T-helper 2 cell (primary cell): ENCODE measurements at regions not wholly inside any gene's neighbourhood (a gene's known extent, or its start where the extent isn't known, plus 50 kb on each side); places are given as distances from the start of the nearest gene placed in this dataset.
A peak's percentile ranks its signal among the peaks of the same experiment; 100 is the strongest.

Source experiments
- DNase-seq, 5 experiments: peaks; one replicate each; pipeline versions ENCODE4 v3.0.0 to v3.0.0-alpha.2; 2012 to 2022

DNA sequence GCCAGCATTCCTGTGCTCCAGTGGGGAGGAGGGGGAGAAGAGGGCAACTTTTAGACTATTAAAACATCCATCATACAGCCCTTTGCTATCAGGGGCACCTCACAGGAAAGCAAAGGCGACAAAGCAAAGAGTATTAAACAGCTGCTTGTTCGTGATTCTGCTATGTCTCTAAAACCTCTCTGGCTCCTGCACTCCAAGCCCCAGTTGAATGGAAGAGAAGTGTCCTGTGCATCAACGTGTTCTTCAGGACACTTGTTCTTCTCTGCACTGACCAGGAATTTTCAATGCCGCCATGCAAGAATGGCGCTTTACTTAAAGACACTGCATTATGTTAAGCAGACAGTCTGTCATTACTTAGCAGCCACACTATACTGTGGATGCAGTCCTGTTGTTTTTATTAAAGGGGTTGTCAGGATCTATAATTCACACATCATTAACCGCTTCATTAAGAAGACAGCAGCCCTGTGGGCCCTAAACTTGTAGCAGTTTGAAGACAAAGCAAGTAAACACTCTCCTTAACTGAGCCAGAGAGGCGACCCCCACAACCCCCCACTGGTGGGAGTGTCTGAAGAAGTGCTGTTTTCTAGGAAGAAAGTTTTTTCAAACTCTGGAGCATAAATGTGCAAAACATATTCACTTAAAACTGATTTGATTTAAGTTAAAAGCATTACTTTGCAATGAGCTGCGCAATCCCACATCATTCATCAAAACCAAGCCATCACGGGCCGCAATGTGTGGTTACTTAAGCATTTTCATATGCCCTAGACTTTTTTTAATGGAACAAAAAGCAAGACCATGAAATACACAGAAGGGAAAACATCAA, 164.5 kb downstream of the ZNF608 start:
- DNase-seq = no peak

DNA sequence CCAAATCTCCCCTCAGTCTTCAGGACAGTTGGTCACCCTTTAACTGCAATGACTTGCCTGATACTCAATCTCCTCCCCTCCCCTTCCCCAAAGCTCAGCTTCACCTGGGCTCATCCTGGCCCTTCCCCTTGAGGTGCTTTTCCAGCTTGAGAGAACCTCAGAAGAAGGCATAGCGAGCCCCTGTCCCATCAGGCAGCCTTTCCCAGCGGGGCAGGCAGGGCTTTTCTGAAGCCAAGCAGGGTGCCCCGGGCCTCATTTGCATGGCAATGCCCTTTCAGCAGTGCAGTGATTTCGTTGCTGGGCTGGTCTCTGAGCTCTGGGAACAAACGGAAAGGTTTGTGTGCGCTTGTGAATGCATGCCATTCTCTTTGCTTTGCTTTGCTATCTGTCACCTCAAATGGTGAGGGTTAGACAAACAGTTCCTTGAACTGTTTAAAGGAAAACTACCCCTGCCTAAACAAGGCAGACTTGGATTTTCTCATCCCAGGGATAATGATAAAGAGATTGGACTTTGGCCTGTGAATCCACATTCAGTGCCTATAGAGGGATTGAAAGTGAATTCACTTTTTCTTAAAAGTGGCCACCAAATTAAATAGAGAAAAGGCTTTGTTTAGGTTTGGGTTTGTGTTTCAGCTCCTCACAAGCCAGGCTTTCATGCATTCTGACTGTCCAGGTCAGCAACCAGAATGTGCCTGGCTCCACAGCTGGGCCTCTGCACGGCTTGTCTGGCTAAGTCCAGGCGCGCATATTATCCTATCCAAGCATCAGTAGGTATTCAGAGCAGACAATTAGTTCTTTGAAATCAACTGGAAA, 165.3 kb downstream of the ZNF608 start:
- DNase-seq = no peak

DNA sequence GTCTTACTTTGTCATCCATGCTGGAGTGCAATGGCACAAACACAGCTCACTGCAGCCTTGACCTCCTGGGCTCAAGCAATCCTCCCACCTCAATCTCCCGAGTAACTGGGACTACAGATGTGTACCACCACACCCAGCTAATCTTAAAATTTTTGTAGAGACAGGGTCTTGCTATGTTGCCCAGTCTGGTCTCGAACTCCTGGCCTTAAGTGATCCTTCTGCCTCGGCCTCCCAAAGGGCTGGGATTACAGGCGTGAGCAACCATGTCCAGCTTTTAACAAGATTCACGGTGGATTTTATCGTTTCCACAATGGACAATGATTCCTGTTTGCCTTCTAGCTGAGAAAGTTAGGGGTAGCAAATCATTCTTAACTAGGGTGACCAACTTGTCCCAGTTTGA, 165.9 kb downstream of the ZNF608 start:
- DNase-seq = no peak

DNA sequence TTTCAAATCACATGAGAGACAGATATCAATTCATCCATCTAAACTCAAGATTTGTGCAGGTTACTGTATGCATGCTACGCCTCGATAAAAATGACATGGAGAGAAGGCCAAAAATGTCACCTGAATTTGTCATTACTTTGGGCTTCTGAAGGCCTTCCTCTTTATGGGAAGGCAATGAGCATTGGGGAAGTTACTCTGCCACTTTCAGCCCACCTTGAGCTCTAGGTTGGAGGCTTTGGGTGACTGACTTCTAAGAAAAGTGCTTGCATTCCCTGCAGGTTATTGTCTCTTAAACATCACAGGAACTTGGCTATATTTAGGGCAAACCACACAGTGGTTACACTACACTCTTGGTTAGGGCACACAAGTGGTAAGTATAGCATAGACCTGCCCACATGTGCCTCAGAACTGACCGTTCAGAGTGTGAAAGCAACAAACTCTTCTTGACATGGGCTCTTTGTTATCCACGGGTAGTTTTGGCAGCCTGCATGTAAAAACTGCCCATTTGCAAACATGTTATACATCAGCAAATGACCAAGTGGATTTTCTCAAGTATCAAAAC, 169.5 kb downstream of the ZNF608 start:
- DNase-seq = peak in 1 of 5 experiments; percentile 1

DNA sequence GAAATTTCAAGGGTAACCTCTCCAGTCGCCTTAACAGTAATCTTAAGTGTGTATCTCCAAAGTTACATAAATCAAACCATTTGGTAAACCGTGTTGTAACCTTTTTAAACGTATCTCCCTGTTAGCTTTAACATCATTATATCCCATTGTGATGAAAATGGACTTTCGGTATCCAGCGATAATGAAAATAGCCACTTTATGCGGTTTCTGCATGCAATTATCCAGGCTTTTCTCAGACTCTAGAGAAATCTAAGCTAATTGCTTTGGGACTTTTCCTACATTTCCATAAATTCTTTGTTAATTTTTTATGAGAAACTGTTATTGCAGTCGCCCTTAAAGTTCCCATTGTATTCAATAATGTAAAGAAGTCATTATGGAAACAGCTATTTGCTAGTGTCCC, 170.7 kb downstream of the ZNF608 start:
- no peak for DNase-seq

DNA sequence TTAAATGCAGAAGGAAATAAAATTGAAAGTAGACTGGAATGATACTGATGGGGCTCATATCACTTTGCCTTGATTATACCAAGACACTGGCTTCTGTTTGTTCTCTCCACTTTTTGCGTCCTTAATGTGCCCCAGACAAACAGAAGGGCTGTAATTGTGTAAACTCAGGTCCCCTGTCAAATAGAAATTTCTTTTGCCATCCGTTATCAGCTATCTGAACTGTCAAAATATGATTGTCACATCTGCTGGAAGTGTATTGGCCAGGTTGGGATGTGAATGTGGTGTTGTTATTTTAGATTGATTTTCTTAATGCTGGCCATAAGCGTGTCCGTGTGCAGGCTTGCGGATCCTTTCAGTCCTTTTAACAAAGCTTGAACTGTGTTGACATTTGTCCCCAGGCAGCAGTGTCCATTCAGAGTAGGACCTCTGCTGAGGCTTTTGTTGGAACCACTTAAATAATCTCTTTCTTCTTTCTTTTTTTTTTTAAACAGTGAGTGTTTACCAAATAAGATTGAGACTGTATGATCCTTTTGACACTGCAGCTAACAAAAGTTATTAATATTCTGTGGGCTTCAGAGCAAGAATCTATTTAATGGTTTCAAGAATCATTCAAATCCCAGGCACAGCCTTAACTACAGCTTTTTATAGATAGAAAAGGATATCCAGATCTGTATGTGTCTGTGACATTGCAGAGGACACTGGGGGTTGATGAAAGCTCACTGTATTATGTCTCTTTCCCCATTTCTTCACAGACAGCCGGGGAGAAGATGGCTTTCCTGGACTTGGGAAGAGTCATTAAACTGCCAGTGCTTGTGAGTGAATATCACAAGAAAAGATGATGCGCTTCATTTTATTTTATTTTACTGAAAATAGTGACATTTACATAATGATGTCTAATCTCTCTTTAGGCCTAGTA, 171.7 kb downstream of the ZNF608 start:
- no peak for DNase-seq

DNA sequence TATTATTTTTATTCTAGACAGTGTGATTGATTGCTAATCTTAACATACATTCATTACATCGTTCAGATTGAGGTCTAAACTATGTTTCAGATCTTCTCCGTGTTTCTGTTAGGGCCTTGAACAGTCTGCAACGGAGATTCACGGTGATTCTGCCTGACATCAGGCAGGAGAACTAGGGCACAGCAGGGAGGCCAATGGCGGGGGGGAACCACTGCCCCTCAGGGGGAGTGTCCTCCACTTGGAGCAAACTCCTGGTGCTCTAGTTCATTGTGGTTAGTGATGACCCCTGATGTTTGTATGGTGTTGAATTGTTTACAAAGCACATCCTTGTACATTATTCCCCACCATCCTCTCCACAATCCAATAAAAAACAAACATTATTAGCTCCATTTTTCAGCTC, 173.5 kb downstream of the ZNF608 start:
- no peak for DNase-seq

DNA sequence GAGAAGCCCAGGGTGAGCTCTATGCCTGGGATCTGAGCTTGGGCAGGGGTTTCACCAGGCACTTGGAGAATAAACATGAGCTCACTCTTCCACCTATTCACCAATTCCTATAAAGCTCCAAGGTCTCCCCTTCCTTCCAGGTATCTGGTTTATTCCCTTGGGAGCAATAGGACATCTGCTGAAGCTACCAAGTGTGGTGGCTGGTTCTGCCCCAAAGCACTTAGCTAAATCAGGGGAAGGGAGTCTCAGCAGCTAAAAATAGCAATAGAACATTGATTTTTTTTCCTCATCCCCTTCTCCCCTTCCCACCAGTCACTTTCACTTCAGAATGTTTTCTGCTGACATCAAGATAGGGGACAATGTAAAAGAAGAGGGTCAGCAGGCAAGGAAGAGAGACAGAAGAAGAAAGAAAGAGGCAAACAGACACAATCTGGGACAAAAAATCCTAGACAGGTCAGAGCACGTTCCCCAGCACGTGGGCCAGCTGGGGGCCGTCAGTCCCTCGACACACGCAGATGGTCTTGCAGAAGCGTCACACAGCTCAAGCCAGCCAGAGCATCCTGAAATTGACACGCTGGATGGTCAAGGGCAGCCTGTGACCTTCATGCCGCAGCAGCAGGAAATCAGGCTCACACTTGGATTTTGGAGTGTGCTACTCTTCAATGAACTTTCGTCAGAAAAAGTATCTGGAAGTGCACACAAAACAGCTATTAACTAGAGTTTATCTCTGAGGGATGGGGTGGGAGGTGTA, 176.0 kb downstream of the ZNF608 start:
- DNase-seq = no peak

DNA sequence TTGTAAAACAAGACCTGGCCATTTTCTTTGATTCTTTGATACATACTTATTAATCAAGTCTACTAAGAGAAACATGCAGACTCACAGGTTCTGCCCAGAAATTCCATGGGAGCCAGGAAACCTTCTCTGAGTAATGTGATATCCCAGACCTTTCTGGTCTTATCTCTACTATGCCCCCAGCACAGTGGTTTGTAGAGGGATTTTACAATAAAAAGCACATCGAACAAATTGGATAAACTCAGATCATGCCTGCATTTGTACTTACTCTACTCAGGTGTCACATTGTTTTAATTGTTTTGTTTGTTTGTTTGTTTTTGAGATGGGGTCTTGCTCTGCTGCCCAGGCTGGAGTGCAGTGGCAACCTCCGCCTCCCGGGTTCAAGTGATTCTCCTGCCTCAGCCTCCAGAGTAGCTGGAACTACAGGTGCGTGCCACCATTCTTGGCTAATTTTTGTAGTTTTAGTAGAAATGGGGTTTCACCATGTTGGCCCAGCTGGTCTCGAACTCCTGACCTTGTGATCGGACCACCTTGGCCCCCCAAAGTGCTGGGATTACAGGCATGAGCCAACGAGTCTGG, 179.5 kb downstream of the ZNF608 start:
- no peak for DNase-seq

DNA sequence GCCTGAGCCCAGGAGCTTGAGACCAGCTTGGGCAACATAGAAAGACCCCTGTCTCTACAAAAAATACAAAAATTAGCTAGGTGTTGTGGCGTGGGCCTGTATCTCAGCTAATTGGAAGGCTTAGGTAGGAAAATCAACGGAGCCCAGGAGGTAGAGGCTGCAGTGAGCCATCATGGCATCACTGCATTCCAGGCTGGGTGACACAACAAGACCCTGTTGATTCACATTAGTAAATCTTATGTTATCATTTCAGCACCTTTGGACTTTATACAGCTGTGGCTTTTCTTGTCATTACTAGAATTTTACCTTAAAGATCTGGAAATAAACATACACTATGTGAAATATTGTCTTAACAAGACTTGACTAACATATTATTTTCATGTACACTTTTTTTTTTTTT, 185.0 kb downstream of the ZNF608 start:
- no peak for DNase-seq

DNA sequence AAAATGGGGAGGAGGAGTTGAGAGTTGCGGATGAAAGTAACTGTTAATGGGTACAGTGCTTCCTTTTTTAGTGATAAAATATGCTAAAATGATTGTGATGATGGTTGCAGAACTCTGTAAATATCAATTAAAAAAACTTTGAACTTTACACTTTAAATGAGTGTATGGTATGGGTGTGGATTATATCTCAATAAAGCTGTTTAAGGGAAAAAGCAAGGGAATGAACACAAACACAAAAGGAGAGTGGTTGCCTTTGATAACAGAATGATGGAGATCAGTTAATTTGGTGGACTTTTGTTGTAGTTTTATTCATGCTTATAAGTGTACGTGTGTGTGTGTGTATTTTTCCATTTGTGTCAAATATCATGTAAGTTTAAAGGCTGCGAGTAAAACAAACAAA, 186.1 kb downstream of the ZNF608 start:
- DNase-seq = no peak

DNA sequence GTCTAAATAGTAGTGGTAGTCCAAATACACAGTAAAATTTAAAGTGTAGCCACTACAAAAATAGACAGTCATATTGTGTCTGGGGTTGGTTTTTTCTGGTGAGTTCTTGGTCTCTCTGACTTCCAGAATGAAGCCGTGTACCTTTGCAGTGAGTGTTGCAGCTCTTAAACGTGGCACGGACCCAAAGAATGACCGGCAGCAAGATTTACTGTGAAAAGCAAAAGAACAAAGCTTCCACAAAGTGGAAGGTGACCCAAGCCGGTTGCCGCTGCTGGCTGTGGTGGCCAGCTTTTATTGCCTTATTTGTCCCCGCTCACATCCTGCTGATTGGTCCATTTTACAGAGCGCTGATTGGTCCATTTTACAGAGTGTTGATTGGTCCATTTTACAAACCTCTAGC, 188.7 kb downstream of the ZNF608 start:
- no peak for DNase-seq

DNA sequence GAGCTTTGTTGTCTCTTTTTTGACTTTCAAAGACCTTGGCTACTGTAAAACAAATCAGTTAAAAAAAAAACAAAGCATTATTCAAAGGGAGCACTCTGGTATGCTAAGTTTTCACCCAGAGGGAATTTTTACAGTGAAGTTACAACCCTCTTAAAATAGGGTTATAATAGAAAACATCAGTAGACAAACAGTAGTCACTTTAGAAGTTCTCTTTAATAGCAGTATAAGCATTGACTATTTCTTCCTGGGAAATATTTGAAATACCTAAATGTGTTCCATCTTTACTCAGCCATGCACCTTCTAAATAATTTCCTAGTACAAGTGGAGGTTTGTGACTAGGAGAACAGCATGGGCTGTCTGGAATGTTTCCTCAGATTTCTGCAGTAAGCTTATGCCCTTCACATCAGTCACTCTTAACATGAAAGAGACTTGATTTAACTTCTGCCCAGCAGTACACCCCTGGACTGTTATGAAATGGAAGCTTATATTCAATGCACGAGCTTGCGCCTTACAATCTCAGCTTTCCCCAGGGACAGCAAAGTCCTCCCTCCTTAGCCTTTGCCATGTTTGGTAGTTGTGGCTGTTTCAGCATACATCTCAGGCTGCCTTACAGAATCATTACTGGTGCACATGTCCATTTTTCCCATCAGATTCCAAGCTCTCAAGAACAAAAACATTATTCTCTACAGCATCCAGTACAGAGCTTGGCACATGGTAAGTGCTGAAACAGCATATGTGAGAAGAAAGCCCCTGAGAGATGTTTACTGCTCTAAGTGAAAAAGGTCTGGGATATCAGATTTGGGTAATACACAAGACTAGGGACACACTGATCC, 191.5 kb downstream of the ZNF608 start:
- DNase-seq = no peak

DNA sequence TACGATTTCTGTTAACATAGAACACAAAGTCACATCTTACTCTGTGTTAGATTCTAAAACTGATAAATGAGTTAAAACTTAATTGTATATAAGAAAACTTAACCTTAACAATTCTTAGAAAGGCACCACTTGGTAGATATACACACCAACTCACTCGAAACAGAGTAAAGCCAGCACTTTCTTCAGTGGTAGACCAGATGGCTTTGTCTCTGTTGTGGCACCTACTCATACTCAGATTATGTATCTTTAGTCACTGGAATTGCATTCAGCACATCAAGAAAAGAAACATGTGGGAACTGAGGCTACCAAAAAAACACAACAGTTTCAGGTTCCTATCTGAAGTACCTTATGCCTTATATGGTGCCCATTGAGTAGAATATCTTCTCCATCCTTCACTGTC, 192.5 kb downstream of the ZNF608 start:
- DNase-seq = no peak

DNA sequence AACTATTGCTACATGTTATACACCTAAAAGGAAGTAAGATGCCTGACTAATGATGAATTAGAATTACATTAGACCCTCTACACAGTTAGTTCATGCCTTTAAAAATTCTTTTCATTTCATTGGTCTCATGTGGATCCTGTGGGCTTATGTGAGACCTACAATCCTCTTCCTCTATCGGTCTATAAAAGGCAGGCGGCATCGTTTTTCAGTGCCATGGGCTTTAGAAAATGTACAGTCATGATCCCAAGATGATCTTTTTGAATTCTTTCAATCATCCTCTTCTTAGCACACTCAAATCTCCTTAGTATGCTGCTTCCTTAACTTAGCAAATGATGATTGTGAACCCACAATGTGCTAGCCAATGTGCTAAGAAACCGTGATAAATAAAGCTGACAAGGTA, 193.9 kb downstream of the ZNF608 start:
- no peak for DNase-seq

DNA sequence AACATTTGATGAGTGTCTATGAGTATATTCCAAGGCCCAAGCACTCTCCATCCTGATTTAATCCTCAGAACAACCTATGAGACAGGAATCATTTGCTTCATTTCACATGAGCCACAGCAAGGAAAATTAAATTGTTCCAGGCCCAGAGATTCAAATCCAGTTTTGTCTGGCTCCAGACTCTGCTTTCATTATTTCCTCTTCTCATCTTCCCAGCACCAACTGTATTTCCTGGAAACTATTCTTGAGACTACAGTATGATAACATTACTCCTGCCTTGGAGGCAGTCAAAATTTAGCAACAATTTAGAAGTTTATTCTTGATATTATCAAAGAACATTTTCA, 194.5 kb downstream of the ZNF608 start:
- no peak for DNase-seq

DNA sequence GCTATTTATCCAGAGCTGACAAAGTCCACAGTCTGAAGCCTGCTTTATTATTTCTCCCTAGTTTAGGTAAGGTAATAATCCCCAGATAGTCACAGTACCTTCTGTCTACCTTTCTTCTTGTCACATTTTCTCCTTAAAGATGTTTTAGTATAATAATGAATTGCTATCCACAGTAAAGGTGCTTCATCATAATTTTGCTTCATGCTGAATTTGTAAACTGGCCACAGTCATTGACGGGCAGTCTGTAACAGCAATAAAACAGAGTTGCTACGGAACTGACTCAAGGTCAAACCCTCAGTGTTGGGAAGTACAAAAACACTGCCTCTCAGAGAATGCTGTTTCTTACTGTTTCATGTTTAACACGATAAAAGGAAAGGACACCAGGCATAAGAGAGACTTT, 195.7 kb downstream of the ZNF608 start:
- DNase-seq = no peak

DNA sequence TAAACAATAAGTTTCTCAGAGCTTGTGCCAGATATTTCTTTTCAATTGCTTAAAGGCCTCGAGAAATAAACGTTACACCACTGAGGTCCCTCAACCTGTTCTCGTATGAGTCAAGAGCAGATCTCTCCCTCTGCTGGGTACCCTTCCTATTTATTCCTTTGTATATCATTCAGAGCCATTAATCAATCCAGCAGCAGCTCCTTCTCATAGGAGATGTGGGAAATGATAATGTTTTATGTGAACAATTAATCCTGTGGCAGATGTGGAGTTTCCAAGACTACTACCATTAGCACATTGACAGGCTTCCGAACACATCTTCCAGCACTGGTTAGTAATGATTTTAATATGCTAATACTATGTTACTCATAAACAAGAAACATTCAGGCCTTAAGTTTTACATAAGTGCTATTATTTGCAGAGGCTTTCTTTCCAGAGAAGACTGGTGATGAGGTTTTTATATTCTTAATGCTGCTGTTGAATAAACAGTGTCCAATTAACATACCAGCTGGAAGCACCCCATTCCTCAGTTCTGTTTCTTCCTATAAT, 196.5 kb downstream of the ZNF608 start:
- DNase-seq = no peak

DNA sequence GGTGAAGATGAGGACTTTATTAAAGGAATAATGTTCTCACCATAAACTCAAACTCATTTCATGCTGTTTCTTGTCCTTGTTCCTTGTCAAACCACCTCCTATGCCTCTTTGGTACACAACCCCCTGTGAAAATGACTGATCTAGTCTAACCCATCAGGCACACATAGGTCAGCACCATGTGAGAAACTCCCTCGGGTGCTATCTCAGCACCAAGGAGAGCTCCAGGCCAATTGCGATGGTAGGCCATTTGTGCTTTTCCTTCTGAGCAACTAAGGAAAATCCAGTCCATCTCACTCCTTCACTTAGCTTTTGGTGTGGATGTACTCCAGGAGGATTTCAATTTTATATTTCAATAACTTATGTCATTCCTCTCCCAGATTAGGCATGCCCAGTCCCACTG, 199.8 kb downstream of the ZNF608 start:
- no peak for DNase-seq

DNA sequence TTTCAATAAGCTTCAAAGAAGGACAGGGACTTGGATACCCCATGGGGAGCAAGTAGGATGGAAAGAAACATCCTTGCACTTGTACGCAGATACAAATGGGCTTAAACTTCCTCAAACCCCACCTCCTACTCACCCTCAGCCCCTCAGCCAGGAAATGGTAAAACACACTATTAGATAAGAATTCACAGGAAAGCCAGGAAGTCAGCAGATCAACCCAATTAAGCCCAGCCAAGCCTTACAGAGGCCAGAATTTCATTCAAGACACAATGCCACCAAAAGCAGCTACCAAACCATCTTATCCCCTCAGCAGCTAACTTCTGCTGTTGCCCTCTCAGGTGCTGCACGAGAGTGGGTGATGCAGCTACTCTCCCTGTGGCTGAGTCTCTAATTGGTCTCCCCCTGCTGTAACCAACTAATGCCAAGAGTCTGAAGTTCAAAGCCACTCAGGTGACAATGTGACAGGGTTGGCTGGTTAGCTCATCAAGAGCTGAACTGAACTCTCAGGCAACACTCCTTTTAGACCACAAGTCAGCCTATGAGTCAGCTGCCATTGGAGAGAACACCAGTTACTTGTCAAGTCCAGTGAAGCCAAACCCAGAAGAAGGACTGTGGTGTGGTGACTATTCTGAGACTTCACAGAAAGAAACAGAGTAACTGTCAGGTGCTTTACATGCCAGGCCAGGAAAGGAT, 201.9 kb downstream of the ZNF608 start:
- peak in 1 of 5 experiments; percentile 5 for DNase-seq
